ENCODE measurements at regions not wholly inside any gene's neighbourhood (a gene's known extent, or its start where the extent isn't known, plus 50 kb on each side); places are given as distances from the start of the nearest gene placed in this dataset.
"Not testable (repeated sequence)": the region's sequence is repeated elsewhere in the genome, so short reads cannot be mapped to it uniquely, and the experiment has no call there.

DNA sequence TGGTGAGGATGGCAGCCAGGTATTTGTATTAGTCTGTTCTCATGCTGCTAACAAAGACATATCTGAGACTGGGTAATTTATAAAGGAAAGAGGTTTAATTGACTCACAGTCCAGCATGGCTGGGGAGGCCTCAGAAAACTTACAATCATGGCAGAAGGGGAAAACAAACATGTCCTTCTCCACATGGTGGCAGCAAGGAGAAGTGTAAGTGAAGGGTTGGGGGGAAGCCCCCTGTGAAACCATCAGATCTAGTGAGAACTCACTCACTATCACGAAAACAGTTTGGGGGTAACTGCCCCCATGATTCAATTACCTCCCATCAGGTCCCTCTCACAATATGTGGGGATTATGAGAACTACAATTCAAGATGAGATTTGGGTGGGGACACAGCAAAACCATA, 276.8 kb downstream of the OLFM4 start:
- DNase-seq; intact Hi-C loops (cut with micrococcal nuclease); H3K27ac Mint-ChIP-seq; H3K9me3 Mint-ChIP-seq; H3K4me1 Mint-ChIP-seq; H3K4me3 Mint-ChIP-seq; H3K27me3 Mint-ChIP-seq; H3K36me3 Mint-ChIP-seq (ENCODE audit: low read depth): not testable (repeated sequence)

DNA sequence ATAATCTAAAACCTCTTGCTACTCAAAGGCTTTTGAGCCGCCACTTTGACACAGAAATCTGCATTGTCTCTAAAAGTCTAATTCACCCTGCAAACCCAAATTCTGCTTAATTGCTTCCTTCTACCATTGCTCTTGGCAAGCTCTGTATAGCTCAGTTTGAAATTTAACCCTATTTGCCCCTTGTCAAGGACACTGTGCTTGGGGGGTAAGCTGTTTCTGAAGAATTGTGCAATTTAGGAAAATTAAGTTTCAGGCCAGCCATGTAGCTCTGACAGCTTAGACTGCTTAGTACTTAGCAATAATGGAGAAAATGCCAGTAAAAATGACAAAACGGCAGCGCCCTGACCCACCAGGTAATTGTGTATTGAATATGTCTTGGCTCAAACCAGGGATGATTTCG, 282.2 kb downstream of the OLFM4 start:
- Mint-ChIP-seq H3K36me3 (ENCODE audit: low read depth) (no peaks in the 10 kb centered on the region), H3K27me3 (no peaks in the 10 kb centered on the region), H3K27ac (no peak overlapping the region), H3K4me3 (no peak overlapping the region), H3K4me1 (no peaks in the 10 kb centered on the region), H3K9me3 (no peaks in the 10 kb centered on the region)
- intact Hi-C loops (cut with micrococcal nuclease) = no loop called here
- no peak for DNase-seq

DNA sequence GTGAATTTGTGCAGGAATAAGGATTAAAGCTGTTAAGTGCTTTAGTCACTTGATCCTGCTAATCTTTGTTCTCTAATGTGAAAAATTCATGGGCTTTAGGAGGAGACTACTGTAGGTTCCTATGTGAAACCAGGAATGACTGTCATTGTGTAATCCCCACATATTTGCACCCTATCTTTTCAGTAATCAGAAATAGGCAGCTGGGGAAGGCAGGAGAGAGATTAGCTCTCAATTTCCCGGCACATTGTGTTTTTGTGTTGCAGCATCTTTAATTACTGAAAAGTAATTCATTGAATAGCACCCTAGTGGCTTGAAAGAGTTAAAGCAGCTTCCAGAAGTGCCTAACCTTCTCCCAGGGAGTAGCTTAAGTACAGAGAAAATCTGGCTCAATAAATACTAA, 282.9 kb downstream of the OLFM4 start:
- Mint-ChIP-seq H3K9me3 (no peaks in the 10 kb centered on the region), H3K27me3 (no peaks in the 10 kb centered on the region), H3K27ac (no peak overlapping the region), H3K4me3 (no peak overlapping the region), H3K4me1 (no peaks in the 10 kb centered on the region), H3K36me3 (ENCODE audit: low read depth) (no peaks in the 10 kb centered on the region)
- intact Hi-C loops (cut with micrococcal nuclease) = no loop called here
- DNase-seq = no peak

DNA sequence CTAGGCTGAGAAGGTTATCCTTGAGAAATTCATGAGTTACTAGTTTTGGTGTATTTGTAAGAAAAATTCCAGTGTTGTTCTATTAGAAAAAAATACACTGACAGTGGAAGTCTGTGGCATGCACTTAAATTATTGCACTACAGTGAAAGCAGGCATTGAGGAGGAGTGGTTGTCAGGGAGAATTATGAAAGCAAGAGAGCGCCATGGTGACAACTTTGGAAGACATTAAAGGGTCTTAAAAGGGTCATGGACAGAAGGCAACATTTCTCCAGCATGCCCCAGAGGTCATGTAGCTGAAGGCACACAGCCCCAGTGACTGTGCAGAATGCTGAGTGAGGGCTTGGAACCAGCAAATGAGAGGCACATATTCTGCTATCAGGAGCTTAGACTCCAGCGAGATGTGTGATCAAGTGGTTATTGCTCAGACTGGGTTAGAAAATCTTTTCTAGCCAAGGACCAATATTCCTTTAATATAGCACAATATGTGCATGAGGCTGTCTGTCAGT, 292.7 kb downstream of the OLFM4 start:
- DNase-seq = no peak

DNA sequence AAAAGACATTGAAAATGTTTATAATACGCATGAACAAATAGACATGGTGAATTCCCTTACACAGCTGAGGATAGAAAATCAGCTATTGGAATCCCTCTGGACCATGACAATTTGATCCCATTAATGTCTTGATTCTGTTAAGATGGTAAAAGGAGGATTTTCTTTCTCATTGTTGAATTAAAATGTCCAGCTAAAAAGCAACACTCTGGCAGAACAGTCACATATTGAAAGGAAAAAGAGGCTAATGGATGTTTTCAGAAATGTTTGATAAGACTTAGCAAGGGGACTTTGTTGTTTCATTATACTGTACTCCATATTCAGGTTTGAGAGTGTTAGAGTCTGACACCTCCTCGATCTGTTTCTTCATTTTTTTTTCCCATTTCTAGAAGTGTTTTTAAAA, 296.0 kb downstream of the OLFM4 start:
- H3K4me3 Mint-ChIP-seq = no peak overlapping the region
- DNase-seq = no peak
- no peaks in the 10 kb centered on the region for H3K27me3 Mint-ChIP-seq
- no peaks in the 10 kb centered on the region for H3K36me3 Mint-ChIP-seq (ENCODE audit: low read depth)
- intact Hi-C loops (cut with micrococcal nuclease) = no loop called here
- H3K9me3 Mint-ChIP-seq = no peaks in the 10 kb centered on the region
- no peaks in the 10 kb centered on the region for H3K4me1 Mint-ChIP-seq
- no peak overlapping the region for H3K27ac Mint-ChIP-seq

More for the DNA sequence above, 292.7 kb downstream of the OLFM4 start:
- H3K4me1 Mint-ChIP-seq = no peaks in the 10 kb centered on the region
- H3K36me3 Mint-ChIP-seq (ENCODE audit: low read depth) = no peaks in the 10 kb centered on the region
- intact Hi-C loops (cut with micrococcal nuclease) = no loop called here
- H3K27ac Mint-ChIP-seq = no peak overlapping the region
- no peak overlapping the region for H3K4me3 Mint-ChIP-seq
- no peaks in the 10 kb centered on the region for H3K9me3 Mint-ChIP-seq
- H3K27me3 Mint-ChIP-seq = no peaks in the 10 kb centered on the region

DNA sequence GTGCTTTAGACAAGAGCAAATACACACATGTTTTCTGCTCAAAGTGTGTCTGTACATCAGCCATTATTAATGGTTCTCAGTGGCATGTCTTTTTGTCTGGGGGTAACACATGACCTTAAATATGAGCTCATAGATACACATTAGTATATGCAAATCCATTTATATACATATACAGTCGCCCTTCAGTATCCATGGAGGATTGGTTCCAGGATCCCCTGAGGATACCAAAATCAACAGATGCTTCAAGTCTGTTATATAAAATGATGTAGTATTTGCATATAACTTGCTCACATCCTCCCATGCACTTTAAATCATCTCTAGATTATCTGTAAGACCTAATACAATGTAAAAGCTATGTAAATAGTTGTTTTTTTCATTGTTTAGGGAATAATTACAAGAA, 298.1 kb downstream of the OLFM4 start:
- Mint-ChIP-seq H3K9me3 (peaks cover 3% of the 10 kb centered on the region), H3K4me3 (no peak overlapping the region), H3K36me3 (ENCODE audit: low read depth) (no peaks in the 10 kb centered on the region), H3K27me3 (no peaks in the 10 kb centered on the region), H3K4me1 (no peaks in the 10 kb centered on the region), H3K27ac (no peak overlapping the region)
- intact Hi-C loops (cut with micrococcal nuclease) = no loop called here
- DNase-seq = no peak

DNA sequence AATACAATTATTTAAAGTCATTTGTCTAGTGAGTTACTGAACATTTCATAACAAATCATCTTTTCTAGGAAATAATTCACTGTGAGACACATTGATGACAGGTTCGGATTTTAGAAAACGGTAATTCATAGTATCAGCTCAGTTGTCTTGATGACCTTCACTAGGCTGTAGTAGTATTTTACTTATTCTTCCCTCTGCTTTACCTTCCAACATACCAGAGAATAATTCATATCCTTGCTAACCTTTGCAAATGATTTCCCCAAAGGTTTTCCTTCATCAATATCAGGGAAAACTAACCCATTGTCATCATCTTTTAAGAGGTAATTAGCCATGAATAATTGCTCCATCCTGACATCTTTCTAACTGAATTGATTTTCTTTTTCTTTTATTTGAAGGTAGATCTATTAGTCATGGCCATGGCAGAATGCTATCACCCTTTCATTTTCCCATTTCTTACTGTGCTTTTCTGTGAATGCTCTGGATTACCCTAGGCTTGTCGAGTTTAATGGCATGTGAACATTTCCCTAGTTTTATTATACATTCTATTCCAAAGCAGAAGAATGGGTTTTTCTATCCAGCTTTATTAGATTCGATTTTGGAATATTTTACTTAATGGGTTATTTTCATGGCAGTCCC, 299.2 kb downstream of the OLFM4 start:
- no peak overlapping the region for H3K27ac Mint-ChIP-seq
- no peak overlapping the region for H3K4me3 Mint-ChIP-seq
- no peaks in the 10 kb centered on the region for H3K4me1 Mint-ChIP-seq
- H3K9me3 Mint-ChIP-seq = peaks cover 3% of the 10 kb centered on the region
- H3K36me3 Mint-ChIP-seq (ENCODE audit: low read depth) = no peaks in the 10 kb centered on the region
- no peak for DNase-seq
- intact Hi-C loops (cut with micrococcal nuclease) = no loop called here
- no peaks in the 10 kb centered on the region for H3K27me3 Mint-ChIP-seq

DNA sequence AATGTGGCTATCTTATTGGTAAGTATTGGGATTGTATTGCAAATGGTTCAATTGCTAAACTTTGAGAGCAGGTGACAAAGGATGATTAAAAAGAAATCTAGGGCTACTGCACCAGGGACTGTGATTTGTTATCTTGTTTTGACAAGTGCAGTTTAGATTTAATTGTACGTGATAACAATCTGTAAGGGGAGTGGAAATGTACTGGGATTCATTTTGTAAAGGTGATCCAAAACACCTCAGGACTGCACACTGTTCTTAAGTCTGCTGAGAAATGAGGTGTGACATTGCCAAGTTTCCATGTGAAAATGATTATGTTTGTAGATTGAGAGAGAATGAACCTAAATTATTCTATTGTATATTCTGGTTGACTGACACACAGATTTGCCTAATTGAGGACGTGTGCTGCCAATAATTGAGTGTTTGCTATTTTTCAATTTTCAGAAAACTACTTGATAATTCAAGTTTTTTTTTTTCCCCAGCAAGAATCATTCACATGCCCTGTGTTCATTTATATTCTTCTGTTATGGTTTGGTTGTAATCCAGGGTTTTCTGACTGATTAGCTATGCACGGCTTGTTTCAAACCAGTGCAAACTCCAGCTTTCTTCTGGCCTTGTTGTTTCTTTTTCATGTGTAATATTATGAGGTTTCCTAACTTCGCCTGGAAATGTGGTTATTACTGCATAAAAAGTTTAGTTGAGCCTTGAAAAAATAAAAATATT, 308.0 kb downstream of the OLFM4 start:
- intact Hi-C loops (cut with micrococcal nuclease) = no loop called here
- DNase-seq = no peak

DNA sequence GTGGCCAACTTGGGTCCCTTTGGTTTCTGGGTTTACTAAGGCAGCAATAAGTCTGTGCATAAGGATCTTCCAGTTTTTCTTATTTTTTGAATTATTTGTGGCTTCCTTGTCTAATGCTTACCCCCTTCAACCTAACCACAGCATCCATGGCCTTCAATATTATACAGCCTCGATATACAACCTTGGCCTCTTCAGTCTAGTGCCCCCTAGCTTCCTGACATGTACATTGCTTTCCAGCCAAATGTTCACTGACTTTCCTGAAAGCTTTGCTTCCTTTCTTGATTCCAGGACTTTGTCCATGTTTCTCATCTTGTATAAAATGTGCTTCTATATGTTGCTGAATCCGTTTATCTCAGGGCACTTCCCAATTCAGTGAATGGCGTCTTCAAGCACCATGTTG, 310.1 kb downstream of the OLFM4 start:
- intact Hi-C loops (cut with micrococcal nuclease) = no loop called here
- H3K9me3 Mint-ChIP-seq = peaks cover 11% of the 10 kb centered on the region
- H3K4me1 Mint-ChIP-seq = no peaks in the 10 kb centered on the region
- H3K27me3 Mint-ChIP-seq = no peaks in the 10 kb centered on the region
- no peak overlapping the region for H3K4me3 Mint-ChIP-seq
- H3K36me3 Mint-ChIP-seq (ENCODE audit: low read depth) = no peaks in the 10 kb centered on the region
- no peak for DNase-seq
- no peak overlapping the region for H3K27ac Mint-ChIP-seq

More for the DNA sequence above, 308.0 kb downstream of the OLFM4 start:
- no peaks in the 10 kb centered on the region for H3K4me1 Mint-ChIP-seq
- H3K27me3 Mint-ChIP-seq = no peaks in the 10 kb centered on the region
- no peaks in the 10 kb centered on the region for H3K36me3 Mint-ChIP-seq (ENCODE audit: low read depth)
- H3K9me3 Mint-ChIP-seq = peaks cover 6% of the 10 kb centered on the region
- H3K4me3 Mint-ChIP-seq = no peak overlapping the region
- H3K27ac Mint-ChIP-seq = no peak overlapping the region

DNA sequence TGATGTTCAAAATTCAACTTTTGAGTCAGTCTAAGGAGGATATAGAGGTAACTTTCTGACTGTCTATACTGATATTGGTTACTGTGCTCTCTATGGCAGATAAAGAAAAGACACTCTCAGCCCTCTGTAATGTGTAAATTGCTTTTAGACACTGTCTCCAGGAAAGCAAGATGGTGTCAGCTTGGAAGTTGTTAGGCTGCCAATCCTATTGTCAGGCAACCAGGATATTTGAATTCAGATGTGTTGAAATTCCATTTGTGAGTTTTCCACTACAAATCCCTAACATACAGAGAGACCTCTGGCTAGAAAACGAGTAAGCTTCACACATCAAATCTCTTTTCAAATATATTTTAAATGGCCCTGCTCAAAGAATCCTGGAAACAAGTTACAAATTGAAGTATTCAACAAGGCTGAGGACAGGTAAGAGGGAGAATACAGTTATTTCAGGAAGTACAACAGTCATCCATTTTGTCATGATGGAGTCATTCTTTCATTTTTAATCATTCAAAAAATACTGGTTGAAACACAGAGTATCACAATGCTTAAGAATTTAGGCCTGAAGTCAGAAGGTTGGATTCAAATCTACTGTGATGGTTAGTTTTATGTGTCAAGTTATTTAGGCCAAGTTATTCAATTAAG, 312.0 kb downstream of the OLFM4 start:
- DNase-seq = no peak
- intact Hi-C loops (cut with micrococcal nuclease) = no loop called here
- no peaks in the 10 kb centered on the region for H3K36me3 Mint-ChIP-seq (ENCODE audit: low read depth)
- H3K27me3 Mint-ChIP-seq = no peaks in the 10 kb centered on the region
- peaks cover 11% of the 10 kb centered on the region for H3K9me3 Mint-ChIP-seq
- H3K4me3 Mint-ChIP-seq = no peak overlapping the region
- no peak overlapping the region for H3K27ac Mint-ChIP-seq
- H3K4me1 Mint-ChIP-seq = no peaks in the 10 kb centered on the region

DNA sequence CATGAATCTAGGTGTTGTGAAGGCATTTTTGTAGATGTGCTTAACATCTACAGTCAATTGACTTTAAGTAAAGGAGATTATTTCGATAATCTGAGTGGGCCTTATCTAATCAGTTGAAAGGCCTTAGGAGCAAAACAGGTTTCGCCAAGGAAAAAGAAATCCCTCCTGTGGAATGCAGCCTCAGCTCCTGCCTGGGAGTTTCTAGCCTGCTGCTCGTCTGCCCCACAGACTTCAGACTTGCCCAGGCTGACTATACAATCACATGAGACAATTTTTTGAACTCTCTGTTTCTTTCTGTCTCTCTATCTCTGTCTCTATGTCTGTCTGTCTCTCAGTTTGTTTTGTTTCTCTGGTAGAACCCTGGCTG, 312.5 kb downstream of the OLFM4 start:
- no peaks in the 10 kb centered on the region for H3K27me3 Mint-ChIP-seq
- H3K9me3 Mint-ChIP-seq = peaks cover 11% of the 10 kb centered on the region
- DNase-seq = no peak
- intact Hi-C loops (cut with micrococcal nuclease) = no loop called here
- no peak overlapping the region for H3K27ac Mint-ChIP-seq
- no peaks in the 10 kb centered on the region for H3K36me3 Mint-ChIP-seq (ENCODE audit: low read depth)
- no peak overlapping the region for H3K4me3 Mint-ChIP-seq
- no peaks in the 10 kb centered on the region for H3K4me1 Mint-ChIP-seq

DNA sequence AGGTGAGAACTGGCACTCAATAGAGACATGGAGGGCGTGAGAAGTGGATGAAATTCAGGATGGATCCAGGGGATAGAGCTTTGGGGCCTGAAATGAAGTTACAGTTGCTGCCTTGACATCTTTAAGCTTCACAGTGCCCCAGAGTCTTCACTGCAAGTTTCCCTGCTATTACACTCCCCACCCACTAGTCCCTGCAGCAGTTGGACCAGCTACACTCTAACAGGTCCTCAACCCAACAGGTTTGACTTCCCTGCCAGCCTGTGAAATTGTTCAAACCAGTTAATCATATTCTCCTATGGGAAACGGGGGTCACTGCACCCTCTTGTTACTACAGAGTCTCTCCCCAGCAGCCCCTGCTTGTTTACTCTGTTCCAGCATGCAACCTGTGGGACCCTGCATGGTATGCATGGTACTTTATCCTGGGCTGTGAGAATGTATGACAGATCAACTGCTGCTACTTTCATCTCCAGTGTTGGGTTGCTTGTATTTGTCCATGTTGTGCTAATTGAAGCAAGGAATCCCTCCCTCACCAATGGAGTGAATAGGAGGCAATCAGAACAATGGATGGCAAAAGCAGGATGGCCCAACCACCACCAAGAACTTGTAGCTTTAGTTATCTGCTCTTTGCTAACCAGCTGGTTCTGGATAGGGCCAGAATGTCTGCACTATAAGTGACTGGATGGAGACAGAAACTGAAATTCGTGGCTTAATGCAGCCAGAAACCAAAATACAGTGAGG, 314.2 kb downstream of the OLFM4 start:
- no peak overlapping the region for H3K4me3 Mint-ChIP-seq
- no peaks in the 10 kb centered on the region for H3K27me3 Mint-ChIP-seq
- H3K36me3 Mint-ChIP-seq (ENCODE audit: low read depth) = no peaks in the 10 kb centered on the region
- DNase-seq = no peak
- H3K9me3 Mint-ChIP-seq = peaks cover 11% of the 10 kb centered on the region
- intact Hi-C loops (cut with micrococcal nuclease) = no loop called here
- no peak overlapping the region for H3K27ac Mint-ChIP-seq
- H3K4me1 Mint-ChIP-seq = no peaks in the 10 kb centered on the region

DNA sequence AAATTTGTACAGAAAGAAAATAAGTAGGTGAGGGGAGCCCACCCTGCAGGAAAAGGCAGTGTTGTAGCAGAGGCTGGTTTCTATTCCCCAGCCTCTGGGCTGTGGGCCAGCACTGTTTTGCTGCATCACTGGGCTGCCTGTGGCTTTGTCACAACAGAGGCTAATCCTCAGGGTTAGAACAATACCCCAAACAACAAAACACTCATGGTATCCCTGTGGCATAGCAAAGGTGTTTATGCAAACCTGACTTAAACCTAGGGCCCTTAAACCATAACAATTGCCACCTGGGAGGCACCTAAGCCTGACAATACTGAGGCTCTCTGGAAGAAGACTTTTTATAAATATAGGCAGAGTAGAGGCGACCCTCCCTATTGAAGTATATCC, 314.7 kb downstream of the OLFM4 start:
- Mint-ChIP-seq H3K27me3 (no peaks in the 10 kb centered on the region), H3K9me3 (peaks cover 11% of the 10 kb centered on the region), H3K4me1 (no peaks in the 10 kb centered on the region), H3K27ac (no peak overlapping the region), H3K4me3 (no peak overlapping the region), H3K36me3 (ENCODE audit: low read depth) (no peaks in the 10 kb centered on the region)
- intact Hi-C loops (cut with micrococcal nuclease) = no loop called here
- no peak for DNase-seq

DNA sequence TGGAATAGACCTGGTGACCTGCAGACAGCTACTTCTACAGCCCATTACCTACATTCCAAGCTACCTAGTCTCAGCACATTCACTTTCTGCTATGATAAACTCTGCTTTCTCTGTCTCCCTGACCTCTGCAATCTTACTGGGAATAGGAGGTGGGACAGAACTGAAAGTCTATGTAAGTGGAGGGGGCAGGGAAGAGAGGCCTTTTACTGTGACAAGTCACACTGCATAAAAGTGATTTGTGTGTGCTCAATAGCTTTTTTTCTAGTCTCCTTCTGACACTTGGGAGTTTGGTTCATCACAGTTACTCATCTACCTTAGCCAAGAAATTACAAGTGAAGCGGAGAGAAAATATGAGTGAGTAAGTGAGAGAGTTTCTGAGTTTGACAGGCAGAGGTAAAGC, 322.4 kb downstream of the OLFM4 start:
- Mint-ChIP-seq H3K27me3 (no peaks in the 10 kb centered on the region), H3K27ac (no peak overlapping the region), H3K9me3 (no peaks in the 10 kb centered on the region), H3K36me3 (ENCODE audit: low read depth) (no peaks in the 10 kb centered on the region), H3K4me3 (no peak overlapping the region), H3K4me1 (no peaks in the 10 kb centered on the region)
- intact Hi-C loops (cut with micrococcal nuclease) = no loop called here
- no peak for DNase-seq
